ENCODE measurements at regions not wholly inside any gene's neighbourhood (a gene's known extent, or its start where the extent isn't known, plus 50 kb on each side); places are given as distances from the start of the nearest gene placed in this dataset.

DNA sequence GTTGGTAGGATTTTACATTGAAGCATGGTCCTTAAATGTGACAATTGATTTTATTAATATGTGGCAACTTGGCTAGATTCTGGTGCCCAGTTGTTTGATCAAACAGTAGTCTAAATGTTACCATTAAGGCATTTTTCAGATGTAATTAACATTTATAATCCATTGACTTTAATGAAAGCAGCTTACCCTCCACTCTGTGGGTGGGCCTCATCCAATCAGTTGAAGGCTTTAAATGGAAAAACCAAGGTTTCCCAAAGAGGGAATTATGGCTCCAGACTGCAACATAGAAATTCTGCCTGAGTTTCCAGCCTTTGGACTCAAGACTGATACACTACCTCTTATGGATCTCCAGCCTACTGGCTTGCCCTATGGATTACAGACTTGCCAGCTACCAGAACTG is 1153.2 kb downstream of the BCL11B start:
- DNase-seq (ENCODE audit: low read depth) = no peak

DNA sequence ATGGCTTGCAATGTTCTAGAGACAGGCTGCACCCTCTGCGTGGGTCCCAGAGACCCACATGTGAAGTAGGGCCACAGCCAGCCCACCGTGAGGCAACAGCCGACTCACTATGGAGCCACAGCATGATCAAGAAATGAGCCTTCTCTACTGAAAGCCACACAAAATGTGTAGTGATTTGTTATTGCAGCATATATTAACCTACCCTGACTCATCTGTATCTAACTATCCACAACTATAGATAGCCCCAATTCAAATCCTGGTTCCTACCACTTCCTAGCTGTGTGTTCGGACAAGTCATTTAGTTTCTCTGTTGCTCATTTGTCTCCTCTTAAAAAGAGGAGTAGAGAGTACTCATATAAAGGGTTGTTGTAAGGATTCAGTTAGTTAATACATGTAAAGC is 1152.3 kb downstream of the BCL11B start:
- DNase-seq (ENCODE audit: low read depth) = no peak

DNA sequence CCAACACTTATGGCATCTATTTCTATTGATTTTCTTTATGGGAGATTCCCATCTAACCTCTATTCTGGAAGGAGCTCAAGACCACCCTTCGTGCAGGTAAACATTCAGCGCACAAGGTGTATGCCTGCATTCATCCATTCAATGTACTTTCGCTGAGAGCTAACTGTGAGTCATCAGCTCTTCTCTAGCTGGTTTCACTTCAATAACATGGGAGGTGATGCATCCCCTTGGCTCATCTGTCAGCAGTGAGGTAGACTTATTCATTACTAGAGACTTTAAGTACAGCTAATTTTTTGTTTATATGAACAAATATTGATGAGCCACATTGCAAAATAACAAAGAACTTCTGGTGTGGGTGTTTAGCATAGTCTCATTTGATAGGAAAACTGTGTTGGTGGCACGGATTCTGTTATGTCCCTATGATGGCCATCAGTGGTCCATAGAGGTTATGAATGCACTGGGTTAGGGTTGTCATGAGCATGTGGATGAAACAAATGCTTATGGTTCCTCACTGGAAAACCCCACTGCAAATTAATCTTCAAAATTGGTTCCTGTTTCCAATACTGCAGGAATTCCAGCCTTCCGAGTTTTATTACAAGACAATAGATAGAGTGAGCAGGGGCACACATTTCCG is 1151.0 kb downstream of the BCL11B start:
- DNase-seq (ENCODE audit: low read depth) = no peak

DNA sequence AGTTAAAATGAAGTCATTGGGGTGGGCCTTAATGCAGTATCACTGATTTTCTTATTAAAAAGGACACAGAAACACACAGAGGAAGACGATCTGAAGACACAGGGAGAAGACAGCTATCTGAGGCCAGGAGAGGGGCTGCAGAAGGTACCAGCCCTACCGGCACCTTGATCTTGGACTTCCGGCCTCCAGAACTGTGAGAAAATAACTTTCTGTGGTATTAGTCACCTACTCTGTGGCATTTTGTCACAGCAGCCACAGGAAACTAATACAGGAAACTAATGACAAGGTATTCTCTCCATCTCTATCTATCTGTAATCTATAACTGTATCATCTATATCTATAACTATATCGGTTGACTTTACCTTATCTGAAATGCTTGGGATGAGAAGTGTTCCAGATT is 1149.5 kb downstream of the BCL11B start:
- no peak for DNase-seq (ENCODE audit: low read depth)

DNA sequence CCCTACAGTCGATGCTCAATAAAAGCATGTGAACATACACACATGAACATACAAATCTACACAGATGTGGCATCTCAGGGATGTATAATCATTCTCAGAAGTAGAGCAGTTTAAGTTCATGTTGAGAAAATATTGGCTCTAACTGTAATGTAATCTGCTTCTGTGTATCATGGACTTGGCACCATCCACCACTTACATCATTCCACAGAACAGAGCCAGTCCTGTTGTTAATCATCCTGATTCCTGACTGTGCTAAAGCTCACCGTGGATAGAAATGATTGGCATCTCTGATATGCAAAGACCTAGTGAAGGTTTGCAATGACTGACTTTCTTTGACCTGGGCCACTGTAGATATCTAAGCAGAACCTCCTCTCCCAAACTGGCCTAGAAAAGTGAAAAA is 1141.3 kb downstream of the BCL11B start:
- DNase-seq (ENCODE audit: low read depth) = no peak

DNA sequence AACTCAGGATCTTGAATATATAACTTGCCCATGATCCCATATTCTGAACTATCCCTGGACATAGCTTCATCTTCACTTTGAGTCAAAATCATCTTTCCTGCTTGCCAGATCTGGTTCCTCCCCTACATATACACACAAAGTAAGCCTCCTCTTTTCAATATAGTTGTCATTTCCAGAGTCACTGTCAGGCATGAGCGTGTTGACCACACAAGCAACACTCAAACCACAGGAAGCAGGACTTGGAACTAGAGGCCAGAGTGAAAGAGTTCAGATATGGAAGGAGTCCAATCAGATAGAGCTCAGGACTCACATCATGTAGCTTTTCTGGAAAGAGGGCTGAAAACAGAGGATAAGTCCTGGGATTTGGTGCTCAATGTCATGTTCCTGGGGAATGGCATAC is 1140.6 kb downstream of the BCL11B start:
- DNase-seq (ENCODE audit: low read depth) = no peak

DNA sequence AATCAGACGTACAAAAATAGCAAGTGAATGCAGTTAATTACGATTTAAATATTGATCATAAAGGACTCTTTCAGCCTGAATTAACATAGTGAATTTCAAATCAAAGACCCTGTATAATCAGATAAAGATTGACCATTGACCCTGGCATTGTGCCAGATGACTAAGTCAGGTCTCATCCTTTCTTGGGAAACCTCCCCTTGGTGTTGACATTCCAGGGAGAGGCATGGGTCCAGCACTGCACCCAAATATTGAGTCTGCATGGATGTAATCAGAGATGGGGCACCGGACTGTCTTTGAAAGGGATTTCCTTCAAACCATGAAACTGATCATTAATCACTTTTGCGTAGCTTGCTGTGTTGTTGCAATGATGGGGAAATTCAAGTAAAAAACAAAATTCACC is 1138.2 kb downstream of the BCL11B start:
- no peak for DNase-seq (ENCODE audit: low read depth)

DNA sequence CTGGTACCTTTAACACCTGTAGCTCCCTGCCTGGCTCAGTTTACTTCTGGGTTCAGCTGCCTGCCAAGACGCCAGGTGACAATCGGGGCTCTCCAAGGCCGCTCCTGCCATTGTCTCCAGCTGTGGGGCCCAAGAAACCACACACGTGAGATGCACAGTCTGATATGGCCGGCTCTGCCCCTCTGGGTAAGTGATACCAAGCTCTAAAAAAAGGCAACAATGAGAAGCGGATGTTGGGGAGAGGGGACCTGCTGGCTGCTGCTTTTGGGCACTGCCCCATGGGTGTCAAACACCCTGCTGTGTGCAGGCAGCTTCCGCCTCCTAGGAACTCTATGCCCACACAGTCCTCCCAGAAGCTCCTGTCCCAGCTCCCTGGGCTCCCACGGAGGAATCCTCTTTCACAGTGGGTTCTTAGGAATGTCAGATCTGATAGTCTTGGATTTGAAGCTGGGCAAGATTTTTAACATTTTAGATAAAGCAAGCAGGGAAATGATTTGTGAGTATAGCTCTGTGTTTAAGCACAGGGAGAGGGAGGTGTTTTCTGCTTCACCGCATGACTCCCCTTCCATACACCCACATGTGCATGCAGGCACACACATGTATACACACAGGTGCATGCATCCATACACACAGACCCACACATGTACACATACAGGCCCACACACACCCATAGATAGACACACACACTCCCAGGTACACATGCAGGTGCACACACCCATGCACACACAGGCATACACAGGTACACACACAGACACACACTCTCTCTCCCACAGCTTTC is 1135.8 kb downstream of the BCL11B start:
- DNase-seq (ENCODE audit: low read depth) = no peak

DNA sequence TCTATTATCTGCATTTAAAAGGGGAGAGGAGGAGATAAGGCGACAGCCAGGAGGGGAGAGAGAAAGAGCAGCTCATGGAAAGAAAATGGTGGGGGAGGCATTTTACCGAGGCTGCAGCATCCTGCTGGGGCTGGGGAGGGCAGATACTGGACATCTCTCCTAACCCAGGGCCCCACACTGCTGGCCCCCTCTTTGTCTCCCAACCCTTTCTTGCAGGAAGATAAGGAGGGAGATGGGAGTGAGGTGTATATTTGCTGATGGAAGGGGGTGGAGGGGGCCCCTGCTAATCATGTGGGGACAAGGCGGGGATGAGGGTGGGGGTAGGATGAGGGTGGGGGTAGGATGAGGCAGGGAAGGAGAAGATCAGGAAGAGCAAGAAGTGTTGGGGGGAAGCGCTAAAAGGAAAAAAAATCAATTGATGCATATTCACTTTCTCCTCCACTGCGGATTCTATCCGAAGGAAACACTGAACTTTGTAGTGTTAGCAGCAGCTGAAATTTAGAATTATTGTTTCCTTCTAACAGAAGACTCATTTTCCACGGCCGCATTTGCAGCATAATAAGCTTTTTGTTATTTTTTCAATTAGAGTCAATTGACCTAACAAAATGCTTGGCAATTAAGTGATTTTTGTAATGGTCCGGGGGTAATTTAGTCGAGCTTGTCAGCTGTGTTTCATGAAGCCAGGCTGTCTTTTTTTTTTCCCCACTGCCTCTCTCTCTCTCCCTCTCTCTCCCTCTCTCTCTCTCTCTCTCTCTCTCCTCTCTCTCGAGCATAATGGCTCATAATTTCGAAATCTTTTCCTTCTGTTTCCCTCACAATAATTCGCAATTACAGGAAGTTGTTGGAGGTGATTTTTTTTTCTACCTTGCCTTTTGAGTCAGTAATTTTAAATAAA is 1134.6 kb downstream of the BCL11B start:
- no peak for DNase-seq (ENCODE audit: low read depth)

DNA sequence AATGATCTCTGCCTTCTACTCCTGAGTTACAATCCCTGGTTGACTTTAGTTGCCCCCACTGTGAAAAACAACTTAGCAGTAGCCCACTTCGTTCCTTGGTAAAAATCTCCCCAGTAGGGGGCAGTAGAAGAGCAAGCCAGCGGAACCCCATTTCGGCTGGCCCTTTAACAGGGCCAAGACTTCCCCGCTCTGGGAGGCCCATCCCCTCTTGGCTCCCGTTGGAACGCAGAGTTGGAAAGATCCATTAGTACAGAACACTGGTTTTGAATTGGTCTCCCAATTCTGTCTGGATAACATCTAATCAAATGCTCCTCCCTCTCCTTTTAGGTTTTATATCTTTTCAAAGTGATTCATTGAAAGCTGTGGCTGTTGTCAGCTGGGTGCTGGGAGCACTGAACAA is 1133.3 kb downstream of the BCL11B start:
- no peak for DNase-seq (ENCODE audit: low read depth)

DNA sequence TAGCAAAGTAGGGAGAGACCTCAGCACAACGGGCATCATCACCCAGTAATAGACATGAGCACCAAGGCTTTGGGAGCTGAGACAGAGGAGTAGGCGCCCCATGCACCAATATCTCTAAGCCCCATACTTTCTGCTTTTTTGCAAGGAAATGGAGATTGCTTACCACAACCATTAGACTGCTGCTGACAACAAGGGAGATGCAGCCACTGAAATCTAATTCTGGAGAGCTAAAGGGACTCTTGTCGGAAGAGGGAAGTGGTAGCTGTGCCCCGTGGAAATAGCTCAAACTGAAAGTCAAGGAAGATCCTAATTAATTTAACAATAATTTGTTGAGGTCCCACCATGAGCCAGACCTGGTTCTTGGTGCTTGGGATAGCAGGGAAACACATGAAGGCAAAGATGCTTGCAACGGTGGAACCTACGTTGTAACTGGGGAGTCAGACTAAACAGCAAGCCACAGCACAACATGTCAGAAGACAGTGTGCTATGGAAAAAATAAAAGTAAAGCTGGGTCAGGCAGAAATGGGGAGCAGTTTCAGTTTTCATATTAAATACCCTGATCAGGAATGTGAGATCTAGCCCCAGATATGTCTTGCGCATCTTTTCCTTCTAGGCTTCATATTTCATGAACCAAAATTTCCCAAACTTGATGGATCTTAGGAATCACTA is 1131.0 kb downstream of the BCL11B start:
- DNase-seq (ENCODE audit: low read depth) = no peak

DNA sequence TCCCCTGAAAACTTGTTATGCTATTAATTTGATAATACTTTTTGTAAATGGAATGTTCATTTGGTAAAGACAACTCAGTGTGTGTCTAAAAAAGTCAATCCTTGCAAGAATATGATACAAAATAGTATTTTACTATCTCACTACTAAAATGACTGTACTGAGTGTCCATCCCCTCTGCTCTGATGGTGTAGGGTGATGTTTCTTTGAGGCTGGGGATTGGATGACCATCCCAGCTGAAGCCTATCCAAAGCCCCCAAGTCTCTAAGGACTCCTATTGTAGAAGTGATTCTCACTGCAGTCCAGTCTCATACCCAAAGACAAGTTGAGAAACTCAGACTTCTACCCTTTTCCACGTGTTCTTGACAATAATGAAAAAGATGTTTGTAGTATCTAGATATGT is 1128.4 kb downstream of the BCL11B start:
- no peak for DNase-seq (ENCODE audit: low read depth)

DNA sequence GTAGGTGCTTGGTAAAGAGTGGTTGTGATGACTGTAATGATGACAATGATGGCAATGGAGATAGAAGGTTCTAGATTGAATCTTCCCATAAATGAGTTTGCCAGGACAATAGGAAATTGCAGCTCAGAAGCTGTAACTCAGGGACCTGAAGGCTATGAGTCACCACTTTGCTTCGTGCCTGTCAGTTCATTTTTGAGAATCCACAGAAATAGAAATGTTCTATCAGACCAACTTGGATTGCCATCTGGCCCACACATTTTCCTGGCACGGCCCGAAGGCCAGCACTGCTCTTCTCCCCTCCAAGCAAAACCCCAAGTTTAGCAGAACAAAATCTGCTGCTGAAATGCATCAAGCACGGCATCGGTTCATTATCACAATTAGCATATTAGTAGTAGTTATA is 1127.0 kb downstream of the BCL11B start:
- DNase-seq (ENCODE audit: low read depth) = no peak

DNA sequence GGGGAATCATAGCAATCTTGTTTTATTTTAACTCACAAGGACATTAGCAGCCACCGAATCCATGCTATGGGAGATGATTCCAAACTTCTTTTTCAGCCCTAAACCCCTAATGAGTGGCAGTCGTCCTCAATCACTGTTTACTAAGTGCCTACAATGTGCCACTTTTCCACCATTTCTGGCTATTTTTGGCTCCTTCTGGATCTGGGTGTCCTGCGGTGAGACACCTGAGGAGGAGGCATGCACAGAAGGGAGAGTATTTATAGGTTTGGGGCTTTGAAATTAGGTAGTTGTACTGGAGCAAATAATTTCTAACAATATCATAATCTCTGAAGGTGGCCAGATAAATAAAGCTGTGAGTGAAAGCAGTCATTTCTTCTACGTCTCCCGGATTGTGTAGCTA is 1125.6 kb downstream of the BCL11B start:
- DNase-seq (ENCODE audit: low read depth) = no peak

DNA sequence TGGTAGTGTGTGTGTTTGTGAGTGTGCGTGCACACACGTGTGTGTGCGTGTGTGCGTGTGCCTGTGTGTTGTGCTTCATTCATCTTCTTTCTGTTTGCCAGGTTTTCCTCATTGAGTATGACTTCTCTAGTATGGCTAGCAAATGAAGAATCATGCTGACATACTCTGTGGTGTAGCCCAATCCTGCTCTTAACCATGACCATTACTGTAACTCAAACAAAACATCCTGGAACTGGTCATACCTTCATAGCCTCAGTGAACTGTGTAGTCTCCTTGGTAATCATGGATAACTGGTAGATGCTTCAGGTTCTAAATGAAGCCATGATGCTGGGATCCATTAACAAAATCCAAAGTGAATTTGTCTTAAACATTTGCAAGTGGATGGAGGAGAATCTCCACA is 1117.7 kb downstream of the BCL11B start:
- DNase-seq (ENCODE audit: low read depth) = no peak

DNA sequence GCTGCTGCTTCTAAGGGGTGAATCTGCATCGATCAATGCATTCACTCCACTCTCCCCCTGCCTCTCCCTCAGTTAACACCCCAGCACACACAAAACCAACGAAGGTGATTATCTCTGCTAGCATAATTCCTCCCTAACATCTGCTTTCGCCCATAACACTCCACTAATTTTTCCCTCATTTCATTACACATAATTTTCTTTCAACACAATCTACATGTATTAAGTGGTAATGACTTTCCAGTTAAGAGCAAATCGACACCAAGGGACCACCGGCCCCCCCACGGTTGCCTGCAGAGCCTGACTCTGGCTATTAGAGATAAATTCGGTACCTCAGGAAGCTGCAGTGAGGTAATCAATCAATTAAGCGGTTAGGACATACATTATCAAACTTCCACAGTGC is 1115.6 kb downstream of the BCL11B start:
- no peak for DNase-seq (ENCODE audit: low read depth)

DNA sequence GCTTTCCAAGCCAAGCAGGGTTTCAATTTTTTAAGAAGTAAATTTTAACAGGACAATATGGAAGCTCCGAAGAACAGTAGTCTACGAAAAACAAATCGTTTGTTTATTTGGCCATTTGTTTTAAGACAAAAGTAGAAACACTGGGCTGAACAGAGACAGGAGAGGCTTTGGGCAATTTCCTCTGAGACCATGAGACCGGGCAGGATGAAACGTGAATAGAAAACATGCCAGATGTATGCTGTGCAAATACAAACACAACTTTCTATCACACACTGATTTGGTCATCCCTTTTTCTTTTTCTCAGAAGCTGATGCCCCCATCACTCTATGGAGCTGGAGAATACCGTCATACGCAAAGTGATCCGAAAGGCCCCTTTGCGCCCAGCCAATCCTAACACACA is 1111.1 kb downstream of the BCL11B start:
- DNase-seq (ENCODE audit: low read depth) = no peak

DNA sequence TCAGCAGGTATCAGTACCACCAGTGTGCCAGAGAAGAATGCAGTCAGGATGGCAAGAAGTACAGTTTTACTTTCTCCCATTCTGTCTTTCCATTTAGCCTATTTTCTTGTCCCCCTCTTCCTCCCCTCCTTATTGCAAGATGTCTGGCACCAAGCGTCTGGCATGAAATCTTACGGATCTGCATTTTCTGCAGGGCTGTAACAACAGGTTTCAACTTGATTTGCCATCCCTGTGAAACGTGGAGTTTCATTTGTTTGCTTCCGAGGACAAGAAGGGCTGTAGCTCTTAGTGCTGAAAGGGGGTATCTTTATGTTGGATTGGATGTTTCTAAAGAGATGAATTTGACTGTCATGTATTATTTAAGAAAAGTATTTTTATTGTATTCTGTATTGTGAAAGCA is 1110.6 kb downstream of the BCL11B start:
- no peak for DNase-seq (ENCODE audit: low read depth)

DNA sequence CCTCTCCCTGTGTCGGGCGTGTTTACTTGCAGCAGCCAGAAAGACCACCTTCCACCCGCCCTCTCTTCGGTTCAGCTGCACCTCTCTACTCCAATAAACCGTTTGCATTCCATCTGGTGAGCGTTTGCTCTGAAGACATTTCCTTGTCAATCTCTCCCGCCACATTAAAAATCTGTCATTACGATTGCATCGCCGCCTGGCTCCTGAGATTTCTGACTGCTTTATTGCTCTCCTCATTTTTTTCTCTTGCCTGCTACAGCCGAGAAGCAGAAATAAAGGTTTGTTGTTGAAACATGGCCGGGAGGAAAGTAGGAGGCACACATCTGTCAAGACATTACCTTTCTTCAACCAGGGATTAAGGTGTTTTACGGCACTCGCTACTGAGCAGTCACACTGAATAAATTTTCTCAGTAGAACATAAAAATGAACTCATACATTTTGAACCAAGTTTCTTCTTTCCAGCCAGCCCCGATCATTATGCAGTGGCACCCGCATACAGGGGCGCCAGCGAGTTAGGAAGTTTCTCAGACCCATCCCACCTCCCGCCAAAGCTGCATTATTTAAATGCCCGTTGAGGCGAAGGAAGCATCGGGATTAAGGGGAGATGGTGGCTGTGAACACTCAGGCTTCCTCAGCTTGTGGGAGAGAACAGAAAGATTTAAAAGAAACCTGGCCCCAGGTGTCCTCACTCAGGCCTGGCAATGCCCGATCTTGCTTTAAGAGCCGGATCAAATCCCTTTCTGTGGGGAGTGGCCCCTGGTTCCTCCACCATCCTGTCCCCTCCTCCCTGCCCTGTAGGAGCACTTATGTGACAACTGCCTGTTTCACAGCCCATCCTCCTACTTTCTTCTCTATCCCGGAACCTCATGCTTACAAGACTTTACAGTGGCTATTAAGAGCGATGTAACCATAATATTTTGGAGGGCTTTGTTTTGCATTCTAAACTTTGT is 1108.9 kb downstream of the BCL11B start:
- no peak for DNase-seq (ENCODE audit: low read depth)

DNA sequence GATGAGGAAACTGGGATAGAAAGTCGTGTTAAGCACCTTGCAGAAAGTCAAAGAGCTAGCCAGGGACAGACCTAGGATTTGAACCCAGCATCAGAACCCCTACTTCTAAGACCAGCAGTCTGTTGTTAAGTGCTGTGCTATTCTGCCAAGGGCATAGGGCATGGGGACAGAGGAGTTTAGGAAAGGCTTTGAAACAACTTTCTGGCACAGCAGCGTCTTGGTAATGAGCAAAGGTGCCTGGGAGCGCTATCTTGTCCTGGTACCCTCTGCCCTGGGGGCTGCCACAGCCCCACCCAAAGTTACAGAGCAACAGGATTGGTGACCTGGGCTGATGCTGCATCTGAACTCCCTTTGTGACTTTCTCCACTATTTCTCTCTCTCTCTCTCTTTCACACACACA is 1108.1 kb downstream of the BCL11B start:
- no peak for DNase-seq (ENCODE audit: low read depth)

DNA sequence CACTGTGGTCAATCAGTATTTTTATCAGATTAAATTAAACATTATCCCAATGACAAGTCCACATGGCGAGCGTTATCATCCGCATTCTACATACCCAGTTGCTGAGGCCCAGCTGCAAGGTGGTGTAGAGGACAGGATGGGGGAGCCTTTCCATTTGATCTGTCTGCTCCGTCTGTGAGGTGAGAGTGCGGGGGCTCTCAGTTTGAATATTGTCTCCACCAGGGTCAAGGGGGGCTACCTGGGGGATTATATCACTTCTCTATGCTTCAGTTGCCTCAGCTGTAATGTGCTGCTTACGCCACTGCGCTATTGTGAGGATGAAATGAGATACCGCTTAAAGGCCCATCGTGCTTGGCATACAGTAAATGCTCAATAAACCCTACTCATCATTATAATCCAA is 1106.0 kb downstream of the BCL11B start:
- DNase-seq (ENCODE audit: low read depth) = no peak

Measured in non-pigmented ciliary epithelial cell (primary cell).